ENCODE measurements at regions not wholly inside any gene's neighbourhood (a gene's known extent, or its start where the extent isn't known, plus 50 kb on each side); places are given as distances from the start of the nearest gene placed in this dataset.

- TF ChIP-seq, protein P1, sequence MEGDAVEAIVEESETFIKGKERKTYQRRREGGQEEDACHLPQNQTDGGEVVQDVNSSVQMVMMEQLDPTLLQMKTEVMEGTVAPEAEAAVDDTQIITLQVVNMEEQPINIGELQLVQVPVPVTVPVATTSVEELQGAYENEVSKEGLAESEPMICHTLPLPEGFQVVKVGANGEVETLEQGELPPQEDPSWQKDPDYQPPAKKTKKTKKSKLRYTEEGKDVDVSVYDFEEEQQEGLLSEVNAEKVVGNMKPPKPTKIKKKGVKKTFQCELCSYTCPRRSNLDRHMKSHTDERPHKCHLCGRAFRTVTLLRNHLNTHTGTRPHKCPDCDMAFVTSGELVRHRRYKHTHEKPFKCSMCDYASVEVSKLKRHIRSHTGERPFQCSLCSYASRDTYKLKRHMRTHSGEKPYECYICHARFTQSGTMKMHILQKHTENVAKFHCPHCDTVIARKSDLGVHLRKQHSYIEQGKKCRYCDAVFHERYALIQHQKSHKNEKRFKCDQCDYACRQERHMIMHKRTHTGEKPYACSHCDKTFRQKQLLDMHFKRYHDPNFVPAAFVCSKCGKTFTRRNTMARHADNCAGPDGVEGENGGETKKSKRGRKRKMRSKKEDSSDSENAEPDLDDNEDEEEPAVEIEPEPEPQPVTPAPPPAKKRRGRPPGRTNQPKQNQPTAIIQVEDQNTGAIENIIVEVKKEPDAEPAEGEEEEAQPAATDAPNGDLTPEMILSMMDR (IDR thresholded peaks at IDR 0.05) = no peak
- TF ChIP-seq POLR2AphosphoS5 (IDR thresholded peaks at IDR 0.05; ENCODE audit: low read depth, low read length) (no peak), REST (IDR thresholded peaks at IDR 0.05; ENCODE audit: insufficient read depth in 1 of 2, low read depth in 2 of 2, low read length in 1 of 2) (no peak)
Observed at GRCh38 chr16:82460766-82461165, 166.0 kb upstream of the CDH13 start.
